HG03175 (cell line): ENCODE measurements at regions not wholly inside any gene's neighbourhood (a gene's known extent, or its start where the extent isn't known, plus 50 kb on each side); places are given as distances from the start of the nearest gene placed in this dataset.

Source experiments
- ATAC-seq: cut with Tn5 transposase; IDR thresholded peaks from one replicate; pipeline ENCODE4 v1.9.1; 2021; ENCODE audit warnings: mild to moderate bottlenecking, moderate library complexity; ENCODE audit not compliant: unreplicated experiment

GRCh38 chr2:58532641-58533040 is 291.5 kb upstream of the FANCL start:
- ATAC-seq: no peak

GRCh38 chr2:58527647-58528046 is 286.5 kb upstream of the FANCL start:
- ATAC-seq: no peak

- ATAC-seq: no peak
Measured at GRCh38 chr2:58521803-58522554, 280.9 kb upstream of the FANCL start.

- no peak for ATAC-seq
Measured at GRCh38 chr2:58520903-58521302, 279.8 kb upstream of the FANCL start.

- ATAC-seq: no peak
Measured at GRCh38 chr2:58517881-58518280, 276.8 kb upstream of the FANCL start.

- no peak for ATAC-seq
Measured at GRCh38 chr2:58516695-58517094, 275.6 kb upstream of the FANCL start.

GRCh38 chr2:58515827-58516573 is 274.9 kb upstream of the FANCL start:
- no peak for ATAC-seq

- ATAC-seq: no peak
Measured at GRCh38 chr2:58514252-58514651, 273.1 kb upstream of the FANCL start.

- no peak for ATAC-seq
Measured at GRCh38 chr2:58512878-58513277, 271.8 kb upstream of the FANCL start.

GRCh38 chr2:58508006-58508405 is 266.9 kb upstream of the FANCL start:
- ATAC-seq: no peak

GRCh38 chr2:58503918-58504317 is 262.8 kb upstream of the FANCL start:
- no peak for ATAC-seq

GRCh38 chr2:58502931-58503330 is 261.8 kb upstream of the FANCL start:
- no peak for ATAC-seq

GRCh38 chr2:58501371-58502160 is 260.4 kb upstream of the FANCL start:
- ATAC-seq: no peak

- ATAC-seq: no peak
Measured at GRCh38 chr2:58497168-58497567, 256.0 kb upstream of the FANCL start.

- ATAC-seq: no peak
Measured at GRCh38 chr2:58495806-58496205, 254.7 kb upstream of the FANCL start.

- no peak for ATAC-seq
Measured at GRCh38 chr2:58494071-58494501, 253.0 kb upstream of the FANCL start.

GRCh38 chr2:58484629-58485028 is 243.5 kb upstream of the FANCL start:
- ATAC-seq: no peak

GRCh38 chr2:58484221-58484620 is 243.1 kb upstream of the FANCL start:
- no peak for ATAC-seq

- ATAC-seq: no peak
Measured at GRCh38 chr2:58483307-58483706, 242.2 kb upstream of the FANCL start.

- no peak for ATAC-seq
Measured at GRCh38 chr2:58481670-58482069, 240.5 kb upstream of the FANCL start.

- no peak for ATAC-seq
Measured at GRCh38 chr2:58480141-58480540, 239.0 kb upstream of the FANCL start.
